Posterior cingulate gyrus (tissue), 11 donors: ENCODE measurements at regions not wholly inside any gene's neighbourhood (a gene's known extent, or its start where the extent isn't known, plus 50 kb on each side); places are given as distances from the start of the nearest gene placed in this dataset.

Source experiments
- DNase-seq, 10 donors: peaks; one replicate each; pipeline versions ENCODE4 v3.0.0 to v3.0.0-alpha.2; 2020 to 2021; ENCODE audit warnings: mixed read lengths in 3 of 10
- intact Hi-C: fragments of 100-400 bp; cut with DNase I; formaldehyde crosslinking; loops from one replicate; pipeline ENCODE4 v1.15.1; 2023

DNA sequence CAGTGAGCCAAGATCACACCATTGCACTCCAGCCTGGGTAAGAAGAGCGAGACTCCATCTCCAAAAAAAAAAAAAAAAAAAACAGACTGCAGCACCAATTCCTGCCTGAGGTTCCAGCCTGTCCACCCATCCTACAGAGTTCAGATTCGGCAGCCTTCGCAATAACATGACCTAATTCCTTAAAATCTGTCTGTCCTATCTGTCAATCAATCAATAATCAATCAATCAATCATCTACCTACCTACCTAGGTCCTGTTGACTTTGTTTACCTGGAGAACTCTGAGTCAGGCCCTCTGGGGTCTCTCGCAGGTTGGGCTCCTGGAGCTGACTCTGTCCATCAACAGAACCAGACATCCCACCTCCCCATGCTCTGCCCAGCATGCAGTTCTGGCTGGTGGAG, 236.7 kb downstream of the ENGASE start:
- DNase-seq: no peak
- intact Hi-C loops: no loop called here

DNA sequence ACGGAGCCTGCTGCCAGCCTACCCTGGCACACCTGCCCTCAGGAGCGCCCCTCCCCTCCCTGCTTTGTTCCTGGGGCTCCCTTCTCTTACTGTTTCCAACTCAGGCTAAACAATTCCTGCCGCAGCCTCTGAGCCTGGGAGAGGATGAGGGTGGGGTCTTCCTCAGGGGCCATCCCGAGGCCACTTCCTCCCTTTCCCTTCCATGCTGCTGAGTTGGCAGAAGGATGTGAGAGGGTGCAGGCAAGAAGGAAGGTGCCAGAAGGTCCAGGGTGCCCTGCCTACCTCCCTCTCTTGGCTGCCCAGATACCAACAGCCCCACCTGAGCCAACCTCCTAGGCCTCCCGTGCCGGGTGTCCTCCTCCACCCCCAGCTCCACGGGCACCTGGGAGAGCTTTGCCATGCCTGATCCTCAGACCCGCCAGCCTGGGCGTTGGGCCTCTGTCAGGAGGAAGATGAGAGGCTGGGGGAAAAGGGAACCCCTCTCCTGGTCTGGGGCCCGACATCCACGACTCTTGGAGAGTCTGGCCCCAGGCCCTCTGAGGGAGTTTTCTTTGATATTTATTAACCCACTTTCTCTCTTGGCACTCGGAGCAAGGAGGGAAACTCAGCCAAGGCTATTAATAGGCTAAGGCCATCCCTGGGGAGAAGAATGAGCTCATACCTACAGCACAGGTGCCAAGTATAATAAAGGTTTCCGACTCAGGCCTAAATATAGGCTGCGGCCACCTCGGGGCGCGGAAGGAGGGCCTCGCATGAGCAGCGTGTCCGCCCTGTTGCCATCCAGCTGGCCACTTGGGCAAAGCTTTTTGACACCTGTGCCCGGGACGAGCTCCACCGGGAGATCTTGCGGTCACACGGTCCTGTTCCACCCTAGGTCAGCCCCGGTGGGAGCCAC, 232.0 kb downstream of the ENGASE start:
- intact Hi-C loops: no loop called here
- no peak for DNase-seq

DNA sequence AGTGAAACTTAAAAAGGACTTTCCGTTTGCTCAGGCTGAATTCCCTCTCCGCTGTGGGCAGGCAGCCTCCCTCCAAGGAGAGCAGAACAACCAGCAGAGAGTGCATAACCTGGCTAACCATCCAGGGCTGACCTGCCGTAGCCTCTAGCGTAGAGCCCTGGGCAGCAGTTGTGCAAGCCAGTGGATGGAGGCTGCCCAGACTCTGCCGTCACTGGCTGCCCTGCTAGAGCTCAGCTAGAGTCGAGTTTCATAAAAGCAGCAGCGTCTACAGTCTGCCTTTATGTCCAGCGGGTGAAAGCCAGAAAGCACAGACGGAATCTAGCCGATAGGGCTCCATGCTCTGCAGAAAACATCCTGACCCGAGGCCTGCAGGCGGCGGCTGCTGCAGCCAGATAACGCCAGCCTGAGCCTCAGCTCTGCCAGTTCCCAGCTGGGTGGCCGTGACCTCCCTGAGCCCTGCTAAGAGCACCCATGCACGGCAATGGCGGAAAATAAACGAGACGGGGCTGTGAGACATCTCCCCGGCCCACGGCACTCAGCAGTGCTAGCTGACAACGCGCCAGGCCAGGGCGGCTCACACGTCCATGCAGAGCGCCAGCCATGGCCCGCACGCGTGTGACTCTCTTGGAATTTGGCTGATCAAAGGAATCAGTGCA, 231.3 kb downstream of the ENGASE start:
- peak in 3 of 10 donors; percentile 27 to 80 (median 29) for DNase-seq
- intact Hi-C loops: no loop called here

DNA sequence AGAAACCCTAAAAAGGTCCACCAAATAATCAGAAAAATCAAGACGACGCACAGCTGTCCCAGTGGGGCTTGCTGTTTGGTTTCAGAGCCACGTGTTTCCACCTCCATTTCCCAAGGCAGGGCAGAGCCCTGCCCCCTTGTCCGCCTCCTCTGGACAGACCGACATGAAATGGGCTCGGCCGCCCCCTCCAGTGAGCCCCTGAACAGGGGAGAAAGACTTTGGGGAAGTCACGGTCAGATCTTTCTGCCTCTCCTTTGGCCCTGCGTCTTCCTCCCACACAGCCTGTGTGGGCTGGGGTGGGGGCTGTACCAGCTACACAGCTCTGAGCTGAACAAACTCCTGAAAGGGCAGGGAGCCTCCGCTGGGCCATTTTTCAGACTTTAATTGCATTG, 230.7 kb downstream of the ENGASE start:
- DNase-seq: no peak
- intact Hi-C loops: no loop called here

DNA sequence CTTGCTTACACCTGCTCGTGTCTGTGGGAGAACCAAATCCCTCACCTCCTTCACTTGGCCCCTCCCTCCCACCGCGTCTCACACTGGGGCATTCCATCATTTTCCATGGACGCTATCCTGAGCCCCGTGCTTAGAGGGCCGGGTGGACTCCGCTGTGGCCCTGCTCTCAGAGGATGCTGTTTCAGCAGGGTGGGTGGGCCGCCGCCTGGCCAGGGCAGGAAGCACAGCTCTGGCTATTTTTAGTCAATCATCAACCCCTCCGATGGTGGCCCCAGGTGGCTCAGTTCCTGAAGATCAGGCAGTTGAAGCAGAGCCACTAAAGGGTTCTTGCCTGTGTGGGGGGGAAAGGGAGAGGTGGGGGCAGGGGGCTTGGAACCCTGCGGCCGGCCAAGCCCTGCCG, 230.3 kb downstream of the ENGASE start:
- DNase-seq: no peak
- intact Hi-C loops: no loop called here

DNA sequence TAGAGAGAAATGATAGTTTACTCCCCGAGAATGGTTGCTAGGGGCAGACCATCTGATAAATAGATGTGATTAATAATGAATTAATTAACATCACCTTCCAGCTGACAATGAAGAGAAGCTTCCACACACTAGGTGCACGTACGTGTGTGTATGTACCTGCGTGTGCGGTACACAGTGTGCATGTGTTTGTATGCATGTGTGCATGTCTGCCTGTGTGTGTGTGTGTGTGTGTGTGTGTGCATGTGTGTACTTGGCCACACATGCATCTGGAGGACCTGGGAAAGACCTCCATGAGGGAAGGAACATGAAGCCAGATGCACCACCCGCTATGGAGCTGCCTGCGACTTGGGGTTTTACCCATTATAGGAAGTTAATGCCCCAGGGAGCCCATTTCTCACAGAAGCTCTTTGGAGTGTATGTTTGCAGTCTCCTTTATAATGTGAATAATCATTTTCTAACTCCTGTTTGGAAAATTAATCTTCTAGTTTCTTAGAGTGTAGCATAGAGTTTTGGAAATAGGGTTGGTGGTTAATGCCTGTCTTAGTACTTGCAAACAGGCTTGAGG, 229.1 kb downstream of the ENGASE start:
- no peak for DNase-seq
- intact Hi-C loops: no loop called here

DNA sequence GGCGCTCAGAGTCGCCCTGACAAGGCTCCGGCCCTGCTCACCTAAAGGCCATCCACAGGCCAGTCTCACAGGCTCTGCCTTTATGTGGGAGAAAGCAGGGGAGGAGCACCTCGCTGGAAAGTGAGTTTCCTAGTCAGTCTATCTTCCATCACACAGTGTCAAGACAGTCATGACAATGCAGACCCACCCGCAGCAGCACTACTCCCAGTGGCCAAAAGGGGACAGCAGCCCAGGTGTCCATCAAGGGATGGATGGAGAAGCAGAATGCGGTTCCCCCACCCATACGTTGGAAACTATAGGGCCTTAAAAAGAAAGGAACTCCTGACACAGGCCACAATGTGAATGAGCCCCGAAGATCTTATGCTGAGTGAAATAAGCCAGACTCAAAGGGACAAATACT, 226.8 kb downstream of the ENGASE start:
- intact Hi-C loops: no loop called here

DNA sequence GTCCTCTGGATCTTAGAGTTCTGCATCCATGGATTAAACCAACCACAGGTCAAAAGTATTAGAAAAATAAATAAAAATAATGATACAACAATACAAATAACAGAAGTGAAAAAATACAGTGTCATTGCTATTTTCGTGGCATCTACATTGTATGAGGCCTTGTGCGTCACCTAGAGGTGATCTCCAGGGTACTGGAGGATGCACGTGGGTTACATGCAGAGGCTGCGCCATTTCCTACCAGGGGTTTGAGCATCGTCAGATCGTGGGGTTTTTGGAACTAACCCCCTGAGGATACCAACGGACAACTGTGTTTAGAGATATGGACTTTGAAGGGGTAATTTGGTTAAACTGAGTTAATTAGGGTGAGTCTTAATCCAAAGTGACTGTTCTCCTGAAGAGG, 224.7 kb downstream of the ENGASE start:
- intact Hi-C loops: no loop called here
- no peak for DNase-seq

More for the DNA sequence above, 226.8 kb downstream of the ENGASE start:
- no peak for DNase-seq

DNA sequence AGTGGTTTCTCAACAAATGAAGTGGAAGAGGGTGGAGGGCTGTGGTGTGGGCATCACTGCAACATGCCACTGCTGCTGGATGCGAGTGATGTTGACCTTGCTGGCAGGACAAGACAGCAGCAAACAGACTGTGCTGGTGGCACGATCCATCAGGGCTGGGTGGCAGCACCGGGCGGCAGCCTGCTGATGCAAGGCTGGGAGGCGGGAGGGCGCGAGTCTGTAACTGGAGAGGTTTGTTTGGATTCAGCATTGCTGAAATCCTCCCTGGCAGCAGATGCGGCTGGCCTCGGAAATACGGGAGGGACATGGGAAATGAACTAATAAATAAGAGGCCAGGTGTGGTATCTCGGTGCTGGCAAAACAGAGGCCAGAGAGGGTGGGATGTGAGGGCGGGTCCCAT, 224.2 kb downstream of the ENGASE start:
- no peak for DNase-seq
- intact Hi-C loops: no loop called here

DNA sequence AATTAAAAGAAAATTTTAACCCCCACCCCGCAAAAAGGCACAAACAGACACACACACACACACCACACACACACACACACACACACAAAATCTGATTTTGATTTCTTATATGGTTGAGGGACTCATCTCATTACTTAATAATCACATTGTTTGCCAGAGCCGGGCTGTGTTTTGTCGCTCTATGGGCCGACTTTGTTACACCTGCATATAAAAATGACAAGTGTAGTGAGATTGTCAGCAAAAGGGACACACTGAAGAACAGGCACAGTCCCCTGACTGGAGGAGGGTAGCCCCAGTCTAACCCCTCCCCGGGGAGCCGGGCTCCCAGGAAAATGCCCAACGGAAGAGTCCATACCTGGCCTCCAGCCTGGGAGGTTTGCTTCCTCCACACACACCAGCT, 221.6 kb downstream of the ENGASE start:
- DNase-seq: no peak
- intact Hi-C loops: no loop called here

DNA sequence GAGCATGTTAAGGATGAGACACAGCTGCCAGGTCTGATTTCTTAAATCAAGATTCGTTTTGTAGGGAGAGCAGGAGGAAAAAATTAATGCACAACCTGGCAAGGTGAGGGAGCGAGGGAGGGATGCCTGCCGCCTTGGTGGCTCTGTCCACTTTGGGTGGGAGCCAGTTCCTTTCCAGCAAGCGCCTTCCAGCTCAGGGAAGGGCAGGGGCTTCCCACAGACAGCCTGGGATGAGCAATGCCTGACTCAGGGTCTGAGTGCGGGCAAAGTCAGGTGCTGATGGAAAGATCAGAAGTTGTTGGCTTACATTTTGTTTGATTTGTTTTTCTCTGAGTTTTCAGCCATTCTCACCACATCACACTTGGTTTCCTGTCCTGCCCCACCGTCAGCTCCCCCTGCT, 220.7 kb downstream of the ENGASE start:
- intact Hi-C loops: no loop called here
- no peak for DNase-seq

DNA sequence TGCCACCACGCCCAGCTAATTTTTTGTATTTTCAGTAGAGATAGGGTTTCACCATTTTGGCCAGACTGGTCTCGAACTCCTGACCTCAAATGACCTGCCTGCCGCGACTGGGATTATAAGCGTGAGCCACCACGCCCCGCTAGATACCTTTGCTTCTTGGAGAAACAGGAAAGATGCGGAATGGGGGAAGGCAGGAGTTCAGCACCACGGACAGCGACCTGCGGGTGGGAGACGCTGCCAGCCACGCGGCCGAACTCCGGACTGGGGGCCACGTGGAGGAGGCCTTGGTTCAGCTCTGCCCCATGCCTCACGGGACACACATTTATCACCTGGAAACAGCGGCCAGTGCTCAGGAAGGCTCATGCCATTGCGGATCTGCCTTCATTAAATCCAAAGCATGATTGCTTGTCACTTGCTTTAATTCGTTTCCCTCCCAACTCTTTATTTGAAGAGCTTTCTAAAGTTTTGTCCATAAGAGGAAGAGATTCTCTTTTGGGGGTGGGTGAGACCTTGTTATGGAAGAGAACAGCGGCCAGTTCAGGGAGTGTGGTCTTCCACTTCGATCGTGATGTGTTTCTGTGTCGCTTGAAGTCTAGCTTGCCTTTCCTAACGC, 219.9 kb downstream of the ENGASE start:
- DNase-seq: peak in 4 of 10 donors; percentile 35 to 52 (median 43)
- intact Hi-C loops: no loop called here

DNA sequence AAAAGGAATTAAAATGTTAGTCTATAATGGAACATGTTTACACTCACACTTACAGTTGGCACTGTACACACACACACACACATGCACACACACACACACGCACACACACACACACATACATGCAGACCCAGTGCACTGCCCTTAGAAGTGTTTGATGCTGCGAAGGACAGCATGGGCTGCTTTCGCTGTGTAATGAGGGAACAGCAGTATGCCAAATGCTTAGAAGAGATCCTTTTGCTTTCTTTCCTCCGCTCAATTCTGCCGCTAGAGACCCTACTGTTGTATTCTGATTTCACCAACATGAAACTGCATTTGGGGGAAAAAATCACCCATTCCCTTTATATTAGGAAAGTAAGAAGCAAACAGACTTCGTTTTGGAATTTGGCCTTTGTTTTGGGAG, 217.9 kb downstream of the ENGASE start:
- intact Hi-C loops: no loop called here
- no peak for DNase-seq

DNA sequence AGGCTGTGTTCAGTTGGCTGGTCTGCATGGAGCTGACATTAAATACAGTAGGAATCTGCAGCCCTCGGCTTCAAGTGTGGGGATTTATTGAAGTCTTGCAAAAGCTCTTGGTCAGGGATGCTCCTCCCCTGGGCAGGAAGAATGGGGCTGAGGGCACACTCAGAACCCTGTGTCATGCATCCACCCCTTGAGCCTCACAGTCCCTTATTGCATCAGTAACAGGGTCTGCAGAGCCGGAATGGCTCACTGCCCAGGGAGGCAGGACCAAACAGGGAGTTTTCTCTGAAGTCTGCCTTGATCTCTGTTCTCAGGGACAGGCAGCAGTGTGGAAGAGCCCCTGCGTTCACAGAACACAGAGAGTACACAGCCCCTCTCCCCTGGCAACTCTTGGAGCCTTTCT, 216.8 kb downstream of the ENGASE start:
- intact Hi-C loops: no loop called here

DNA sequence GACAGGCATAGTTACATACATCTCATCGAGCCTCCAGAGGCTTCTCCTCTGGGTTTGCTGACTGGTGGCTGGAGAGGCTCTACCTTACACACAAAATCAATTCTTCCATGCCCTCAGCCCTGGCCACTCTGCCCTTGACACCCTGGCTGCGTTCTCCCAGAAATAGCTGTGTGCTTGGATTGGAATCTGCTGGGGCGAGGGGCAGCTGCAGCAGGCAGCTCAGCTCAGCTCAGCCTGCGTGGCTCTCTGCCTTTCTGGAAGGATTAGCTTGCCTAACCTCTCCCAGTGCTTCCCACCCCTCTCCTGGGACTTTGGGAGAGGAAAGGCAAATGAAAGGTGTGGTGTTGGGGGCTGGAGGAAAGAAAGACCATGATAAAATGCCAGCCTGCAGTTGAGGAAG, 216.1 kb downstream of the ENGASE start:
- intact Hi-C loops: no loop called here
- DNase-seq: no peak

More for the DNA sequence above, 216.8 kb downstream of the ENGASE start:
- DNase-seq: no peak

DNA sequence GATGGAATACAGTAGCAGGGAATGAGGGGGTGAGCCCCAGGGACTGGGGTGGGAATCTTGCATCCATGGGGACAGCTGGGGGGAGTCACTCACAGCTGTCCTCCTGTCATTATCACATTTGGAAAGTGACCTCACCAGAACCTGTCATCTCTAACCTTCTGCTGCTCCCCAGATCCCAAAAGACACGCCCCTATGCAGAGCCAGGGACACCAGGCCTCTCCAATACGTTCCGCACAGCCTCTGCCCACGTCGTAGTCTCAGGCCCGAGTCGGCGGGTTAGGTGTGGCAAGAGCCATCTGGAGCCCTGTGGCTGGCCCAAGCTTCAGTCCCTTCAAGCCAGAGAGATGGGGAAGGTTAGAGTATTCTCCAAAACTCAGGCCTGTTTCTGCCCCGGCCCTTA, 214.3 kb downstream of the ENGASE start:
- no peak for DNase-seq
- intact Hi-C loops: no loop called here

DNA sequence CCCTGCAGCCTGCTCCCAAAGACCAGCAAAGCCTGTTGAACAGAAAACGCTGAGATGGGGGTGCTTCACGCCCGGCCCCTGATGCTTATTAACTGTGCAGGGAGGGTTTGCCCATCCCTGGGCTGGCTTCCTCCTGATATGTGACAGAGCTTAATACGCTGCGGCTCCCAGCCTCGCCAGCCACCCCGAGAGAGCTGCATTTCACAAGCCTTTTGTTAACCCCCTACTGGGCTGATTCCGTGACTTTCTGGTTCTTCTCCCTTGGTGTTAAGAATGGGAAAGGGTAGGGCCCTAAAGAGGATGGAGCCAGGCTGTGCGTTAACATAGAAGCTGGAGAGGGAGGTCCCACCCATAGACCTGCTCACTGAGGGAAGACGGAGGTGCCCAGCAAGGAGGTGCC, 211.8 kb downstream of the ENGASE start:
- no peak for DNase-seq
- intact Hi-C loops: no loop called here

DNA sequence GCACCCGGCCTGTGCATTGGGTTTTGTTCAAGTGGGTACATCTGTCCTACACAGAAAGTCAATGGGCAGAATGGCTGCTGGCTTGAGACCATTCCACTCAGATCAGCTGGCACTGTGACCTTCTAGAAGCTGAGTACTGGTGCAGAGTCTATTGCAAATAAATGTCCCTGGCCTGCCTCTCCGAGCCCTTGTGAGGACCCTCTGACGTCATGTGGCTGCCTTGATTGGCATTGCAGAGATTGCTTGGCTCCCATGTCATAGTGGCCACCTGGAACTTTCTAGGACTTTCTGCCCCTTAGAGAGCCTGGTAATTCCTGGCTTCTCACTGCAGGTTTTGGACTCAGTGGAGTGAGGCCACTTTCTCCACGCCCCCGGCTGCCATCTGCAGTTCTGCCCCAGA, 211.3 kb downstream of the ENGASE start:
- intact Hi-C loops: no loop called here

DNA sequence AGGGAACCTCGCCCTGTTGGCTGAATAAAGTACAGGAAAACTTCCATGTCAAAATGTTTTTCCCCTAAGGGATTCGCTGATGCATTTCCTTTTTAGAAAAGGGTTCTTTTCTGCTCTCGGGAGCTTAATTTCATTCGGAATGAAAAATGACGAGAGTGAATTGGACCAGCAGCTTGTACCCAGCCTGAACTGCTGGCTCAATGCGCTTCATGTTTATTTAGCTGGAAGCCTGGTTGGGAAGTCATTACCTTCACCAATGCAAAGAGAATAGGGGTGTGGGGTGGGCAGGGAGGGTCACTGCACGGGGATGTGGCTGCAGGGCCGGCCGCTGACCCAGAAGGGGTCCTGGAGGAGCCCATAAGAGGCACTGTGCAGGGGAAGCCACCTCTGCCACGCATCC, 207.7 kb downstream of the ENGASE start:
- DNase-seq: no peak
- intact Hi-C loops: no loop called here

More for the DNA sequence above, 211.3 kb downstream of the ENGASE start:
- no peak for DNase-seq

DNA sequence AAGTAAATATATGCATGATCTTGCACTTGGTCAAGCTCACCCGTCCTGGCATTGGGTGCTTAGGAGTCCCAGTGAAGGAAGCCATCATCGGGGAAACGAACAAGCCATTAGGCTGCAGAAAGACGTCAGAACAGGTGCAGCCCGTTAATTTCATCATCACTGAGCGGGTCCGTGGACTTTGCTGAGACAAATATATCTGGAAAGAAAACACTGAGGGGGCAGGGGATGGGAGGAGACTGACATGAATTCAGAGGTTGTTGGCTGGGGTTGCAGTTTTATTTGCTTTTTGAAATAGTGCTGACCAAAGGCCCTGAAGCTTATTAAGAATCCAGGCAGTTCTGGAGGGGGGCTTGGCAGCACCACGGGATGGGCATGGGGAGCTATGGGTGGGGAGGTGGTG, 207.2 kb downstream of the ENGASE start:
- intact Hi-C loops: no loop called here
- no peak for DNase-seq

DNA sequence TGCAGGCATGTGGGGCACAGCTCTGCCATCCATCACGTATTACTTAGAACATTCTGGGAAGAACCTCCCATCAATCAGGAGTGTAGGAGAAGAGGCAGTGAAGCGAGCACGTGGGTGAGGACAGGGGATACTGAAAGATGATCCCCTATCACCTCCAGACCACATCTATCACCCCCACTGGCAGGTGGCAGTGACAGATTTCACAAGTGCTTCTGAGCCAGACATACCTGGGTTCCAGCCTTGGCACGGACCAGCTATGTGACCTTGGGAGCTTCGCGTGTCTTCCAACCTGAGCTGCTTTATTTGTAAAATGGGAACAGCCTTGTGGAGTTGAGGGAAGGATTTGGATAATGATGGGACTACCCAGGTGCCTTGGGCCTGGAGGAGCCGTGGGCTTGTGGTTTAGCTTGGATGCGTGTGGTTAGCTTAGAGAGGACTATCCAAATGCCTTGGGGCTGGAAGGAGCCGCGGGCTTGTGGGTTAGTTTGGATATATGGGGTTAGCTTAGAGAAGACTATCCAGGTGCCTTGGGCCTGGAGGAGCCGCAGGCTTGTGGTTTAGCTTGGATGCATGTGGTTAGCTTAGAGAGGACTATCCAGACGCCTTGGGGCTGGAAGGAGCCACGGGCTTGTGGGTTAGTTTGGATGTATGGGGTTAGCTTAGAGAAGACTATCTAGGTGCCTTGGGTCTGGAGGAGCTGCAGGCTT, 206.4 kb downstream of the ENGASE start:
- DNase-seq: no peak
- intact Hi-C loops: no loop called here
